H7 (cell line): ENCODE measurements at regions not wholly inside any gene's neighbourhood (a gene's known extent, or its start where the extent isn't known, plus 50 kb on each side); places are given as distances from the start of the nearest gene placed in this dataset.
"Not testable (repeated sequence)": the region's sequence is repeated elsewhere in the genome, so short reads cannot be mapped to it uniquely, and the experiment has no call there.

Source experiments
- DNase-seq: peaks from one replicate; pipeline ENCODE4 v3.0.0; 2012
- H3K27me3 ChIP-seq: 2 replicates; pipeline ENCODE4 v1.6.0; 2011; ENCODE audit warnings: mild to moderate bottlenecking, low read length; ENCODE audit not compliant: control insufficient read depth, insufficient read depth
- H3K36me3 ChIP-seq: replicated peaks from 2 replicates; pipeline ENCODE4 v1.5.1; 2011; ENCODE audit warnings: low read length; ENCODE audit not compliant: control insufficient read depth, insufficient read depth
- H3K4me3 ChIP-seq: 2 replicates; pipeline ENCODE4 v1.5.1; 2011; ENCODE audit warnings: low read depth, mild to moderate bottlenecking, control low read depth, low read length, moderate library complexity; ENCODE audit not compliant: insufficient read depth

GRCh38 chr5:34096033-34096432 is 53.0 kb upstream of the C1QTNF3 start:
- not testable (repeated sequence) for H3K4me3 ChIP-seq, H3K27me3 ChIP-seq, H3K36me3 ChIP-seq, DNase-seq

GRCh38 chr5:34099891-34100290 is 56.9 kb upstream of the C1QTNF3 start:
- not testable (repeated sequence) for H3K36me3 ChIP-seq, H3K27me3 ChIP-seq, DNase-seq, H3K4me3 ChIP-seq

GRCh38 chr5:34101567-34101966 is 58.6 kb upstream of the C1QTNF3 start:
- DNase-seq, H3K4me3 ChIP-seq, H3K36me3 ChIP-seq, H3K27me3 ChIP-seq: not testable (repeated sequence)

- DNase-seq, H3K36me3 ChIP-seq, H3K27me3 ChIP-seq, H3K4me3 ChIP-seq: not testable (repeated sequence)
Observed at GRCh38 chr5:34108897-34109296, 65.9 kb upstream of the C1QTNF3 start.

- not testable (repeated sequence) for H3K36me3 ChIP-seq, H3K4me3 ChIP-seq, H3K27me3 ChIP-seq, DNase-seq
Observed at GRCh38 chr5:34124280-34124679, 81.3 kb upstream of the C1QTNF3 start.

- not testable (repeated sequence) for DNase-seq, H3K4me3 ChIP-seq, H3K36me3 ChIP-seq, H3K27me3 ChIP-seq
Observed at GRCh38 chr5:34125354-34125753, 82.3 kb upstream of the C1QTNF3 start.

- not testable (repeated sequence) for H3K4me3 ChIP-seq, H3K27me3 ChIP-seq, H3K36me3 ChIP-seq, DNase-seq
Observed at GRCh38 chr5:34126741-34127140, 83.7 kb upstream of the C1QTNF3 start.

- not testable (repeated sequence) for H3K36me3 ChIP-seq, H3K27me3 ChIP-seq, DNase-seq, H3K4me3 ChIP-seq
Observed at GRCh38 chr5:34127818-34128217, 84.8 kb upstream of the C1QTNF3 start.

GRCh38 chr5:34128890-34129289 is 85.9 kb upstream of the C1QTNF3 start:
- not testable (repeated sequence) for H3K27me3 ChIP-seq, H3K4me3 ChIP-seq, DNase-seq, H3K36me3 ChIP-seq

GRCh38 chr5:34154988-34155387 is 112.0 kb upstream of the C1QTNF3 start:
- not testable (repeated sequence) for H3K36me3 ChIP-seq, H3K4me3 ChIP-seq, DNase-seq, H3K27me3 ChIP-seq

GRCh38 chr5:34156703-34157414 is 113.8 kb upstream of the C1QTNF3 start:
- H3K27me3 ChIP-seq, H3K4me3 ChIP-seq, H3K36me3 ChIP-seq, DNase-seq: not testable (repeated sequence)

GRCh38 chr5:34160904-34161303 is 117.9 kb upstream of the C1QTNF3 start:
- not testable (repeated sequence) for DNase-seq, H3K36me3 ChIP-seq, H3K27me3 ChIP-seq, H3K4me3 ChIP-seq

GRCh38 chr5:34171398-34171797 is 128.4 kb upstream of the C1QTNF3 start:
- not testable (repeated sequence) for H3K27me3 ChIP-seq, H3K36me3 ChIP-seq, H3K4me3 ChIP-seq, DNase-seq

- not testable (repeated sequence) for H3K27me3 ChIP-seq, H3K4me3 ChIP-seq, H3K36me3 ChIP-seq, DNase-seq
Observed at GRCh38 chr5:34179453-34180190, 136.6 kb upstream of the C1QTNF3 start.

GRCh38 chr5:34180225-34180624 is 137.2 kb upstream of the C1QTNF3 start:
- DNase-seq, H3K36me3 ChIP-seq, H3K27me3 ChIP-seq, H3K4me3 ChIP-seq: not testable (repeated sequence)
